CD8-positive, alpha-beta memory T cell (primary cell): ENCODE measurements at regions not wholly inside any gene's neighbourhood (a gene's known extent, or its start where the extent isn't known, plus 50 kb on each side); places are given as distances from the start of the nearest gene placed in this dataset.

Experiments used
- CTCF ChIA-PET: fragments of 350-600 bp; sonication (Branson Sonifier 250); formaldehyde crosslinking; loops from one replicate; lab custom pipeline; 2021; ENCODE audit warnings: antibody characterized with exemption; lab: Charles Lee
- POLR2A ChIA-PET: fragments of 350-600 bp; sonication (Branson Sonifier 250); formaldehyde crosslinking; loops from one replicate; lab custom pipeline; 2021; ENCODE audit warnings: antibody characterized with exemption; lab: Charles Lee
- DNase-seq, 5 donors: peaks; one replicate each; pipeline versions ENCODE4 v3.0.0 to v3.0.0-alpha.2; 2020 to 2022; ENCODE audit warnings: mixed read lengths in 1 of 5
- H3K27ac ChIP-seq: one replicate; pipeline ENCODE4 v1.7.0; 2013; ENCODE audit warnings: low read depth, mild to moderate bottlenecking, low read length, moderate library complexity
- H3K27me3 ChIP-seq: 2 replicates; pipeline ENCODE4 v1.7.0; 2013; ENCODE audit warnings: low read length, mild to moderate bottlenecking; ENCODE audit not compliant: insufficient read depth, poor library complexity, severe bottlenecking
- H3K36me3 ChIP-seq: 2 replicates; pipeline ENCODE4 v1.7.0; 2013; ENCODE audit warnings: mild to moderate bottlenecking, low read length, moderate library complexity; ENCODE audit not compliant: insufficient read depth
- H3K4me1 ChIP-seq: 2 replicates; pipeline ENCODE4 v1.7.0; 2013; ENCODE audit warnings: mild to moderate bottlenecking, low read length, moderate library complexity; ENCODE audit not compliant: insufficient read depth
- H3K4me3 ChIP-seq: 2 replicates; pipeline ENCODE4 v1.7.0; 2013; ENCODE audit warnings: mild to moderate bottlenecking, low read length
- H3K9me3 ChIP-seq: 2 replicates; pipeline ENCODE4 v1.7.0; 2013; ENCODE audit warnings: mild to moderate bottlenecking, low read length
- H3K27ac Mint-ChIP-seq, 8 donors: one replicate each; pipeline ENCODE4 v1.8.0; 2020 to 2021; ENCODE audit warnings: mixed read lengths in 8 of 8, mild to moderate bottlenecking in 6 of 8, inconsistent platforms in 3 of 8, moderate library complexity in 3 of 8
- H3K27me3 Mint-ChIP-seq, 2 donors: one replicate each; pipeline ENCODE4 v1.8.0; 2020 to 2021; ENCODE audit warnings: mixed read lengths in 2 of 2, mild to moderate bottlenecking in 1 of 2, moderate library complexity in 1 of 2
- H3K36me3 Mint-ChIP-seq, 3 donors: one replicate each; pipeline ENCODE4 v1.8.0; 2020 to 2021; ENCODE audit warnings: mixed read lengths in 3 of 3, inconsistent platforms in 1 of 3, mild to moderate bottlenecking in 1 of 3
- H3K4me1 Mint-ChIP-seq, 3 donors: one replicate each; pipeline ENCODE4 v1.8.0; 2020 to 2021; ENCODE audit warnings: mixed read lengths in 3 of 3, inconsistent platforms in 1 of 3, mild to moderate bottlenecking in 1 of 3
- H3K4me3 Mint-ChIP-seq, 7 donors: one replicate each; pipeline ENCODE4 v1.8.0; 2020 to 2021; ENCODE audit warnings: mixed read lengths in 7 of 7, mild to moderate bottlenecking in 6 of 7, moderate library complexity in 4 of 7, inconsistent platforms in 2 of 7
- H3K9me3 Mint-ChIP-seq, 5 donors: one replicate each; pipeline ENCODE4 v1.8.0; 2020 to 2022; ENCODE audit warnings: mixed read lengths in 5 of 5, mild to moderate bottlenecking in 3 of 5, moderate library complexity in 2 of 5, inconsistent platforms in 1 of 5

GRCh38 chr5:160923936-160924710, 72.1 kb upstream of the ATP10B start:
- Mint-ChIP-seq H3K9me3 (no peaks in the 10 kb centered on the region), H3K4me3 (no peak overlapping the region), H3K4me1 (no peaks in the 10 kb centered on the region), H3K27me3 (peaks cover 2% of the 10 kb centered on the region in 2 donors), H3K27ac (no peak overlapping the region), H3K36me3 (no peaks in the 10 kb centered on the region)
- Histone ChIP-seq H3K9me3 (no peaks in the 10 kb centered on the region), H3K4me1 (no peaks in the 10 kb centered on the region), H3K4me3 (no peak overlapping the region), H3K36me3 (no peaks in the 10 kb centered on the region), H3K27me3 (no peaks in the 10 kb centered on the region), H3K27ac (no peak overlapping the region)
- POLR2A ChIA-PET: no interaction called here
- DNase-seq: no peak
- CTCF ChIA-PET: no interaction called here

GRCh38 chr5:160923411-160923810, 71.4 kb upstream of the ATP10B start:
- no peak overlapping the region for H3K4me3 Mint-ChIP-seq
- no peaks in the 10 kb centered on the region for H3K36me3 Mint-ChIP-seq

GRCh38 chr5:160922311-160922710, 70.3 kb upstream of the ATP10B start:
- Histone ChIP-seq H3K27me3 (no peaks in the 10 kb centered on the region), H3K36me3 (no peaks in the 10 kb centered on the region), H3K9me3 (no peaks in the 10 kb centered on the region), H3K4me1 (no peaks in the 10 kb centered on the region), H3K27ac (no peak overlapping the region), H3K4me3 (no peak overlapping the region)
- H3K9me3 Mint-ChIP-seq: no peaks in the 10 kb centered on the region
- CTCF ChIA-PET: no interaction called here
- POLR2A ChIA-PET: no interaction called here
- no peak overlapping the region for H3K4me3 Mint-ChIP-seq
- no peak overlapping the region for H3K27ac Mint-ChIP-seq
- no peaks in the 10 kb centered on the region for H3K36me3 Mint-ChIP-seq
- no peak for DNase-seq
- H3K4me1 Mint-ChIP-seq: no peaks in the 10 kb centered on the region
- H3K27me3 Mint-ChIP-seq: peaks cover 2 to 3% of the 10 kb centered on the region in 2 donors

More at GRCh38 chr5:160923411-160923810, 71.4 kb upstream of the ATP10B start:
- H3K36me3 ChIP-seq: no peaks in the 10 kb centered on the region
- ChIA-PET POLR2A (no interaction called here), CTCF (no interaction called here)
- no peaks in the 10 kb centered on the region for H3K4me1 ChIP-seq
- peaks cover 2% of the 10 kb centered on the region in 2 donors for H3K27me3 Mint-ChIP-seq
- no peaks in the 10 kb centered on the region for H3K27me3 ChIP-seq
- no peaks in the 10 kb centered on the region for H3K9me3 Mint-ChIP-seq
- H3K4me1 Mint-ChIP-seq: no peaks in the 10 kb centered on the region
- H3K4me3 ChIP-seq: no peak overlapping the region
- H3K27ac Mint-ChIP-seq: no peak overlapping the region
- no peak for DNase-seq
- H3K27ac ChIP-seq: no peak overlapping the region
- no peaks in the 10 kb centered on the region for H3K9me3 ChIP-seq

- H3K4me1 ChIP-seq: no peaks in the 10 kb centered on the region
- H3K9me3 ChIP-seq: no peaks in the 10 kb centered on the region
- Mint-ChIP-seq H3K27me3 (peaks cover 2 to 7% of the 10 kb centered on the region in 2 donors), H3K36me3 (no peaks in the 10 kb centered on the region), H3K27ac (no peak overlapping the region), H3K4me3 (no peak overlapping the region), H3K9me3 (no peaks in the 10 kb centered on the region), H3K4me1 (no peaks in the 10 kb centered on the region)
- H3K36me3 ChIP-seq: no peaks in the 10 kb centered on the region
- no peak overlapping the region for H3K27ac ChIP-seq
- POLR2A ChIA-PET: no interaction called here
- H3K4me3 ChIP-seq: no peak overlapping the region
- no peaks in the 10 kb centered on the region for H3K27me3 ChIP-seq
- CTCF ChIA-PET: no interaction called here
- no peak for DNase-seq
Measured at GRCh38 chr5:160921423-160922285, 69.6 kb upstream of the ATP10B start.

- no peaks in the 10 kb centered on the region for H3K9me3 ChIP-seq
- ChIA-PET CTCF (no interaction called here), POLR2A (no interaction called here)
- Mint-ChIP-seq H3K27ac (no peak overlapping the region), H3K4me1 (no peaks in the 10 kb centered on the region), H3K36me3 (no peaks in the 10 kb centered on the region), H3K9me3 (no peaks in the 10 kb centered on the region), H3K27me3 (peaks cover 2 to 12% of the 10 kb centered on the region in 2 donors), H3K4me3 (no peak overlapping the region)
- no peaks in the 10 kb centered on the region for H3K27me3 ChIP-seq
- H3K4me1 ChIP-seq: no peaks in the 10 kb centered on the region
- no peaks in the 10 kb centered on the region for H3K36me3 ChIP-seq
- no peak for DNase-seq
- H3K4me3 ChIP-seq: no peak overlapping the region
- no peak overlapping the region for H3K27ac ChIP-seq
Measured at GRCh38 chr5:160919626-160920025, 67.6 kb upstream of the ATP10B start.

- POLR2A ChIA-PET: no interaction called here
- H3K4me3 ChIP-seq: no peak overlapping the region
- no peak overlapping the region for H3K27ac Mint-ChIP-seq
Measured at GRCh38 chr5:160918386-160918785, 66.4 kb upstream of the ATP10B start.

GRCh38 chr5:160906090-160906489, 54.1 kb upstream of the ATP10B start:
- Mint-ChIP-seq H3K27me3 (peaks cover 2 to 9% of the 10 kb centered on the region in 2 donors), H3K36me3 (no peaks in the 10 kb centered on the region), H3K27ac (no peak overlapping the region), H3K4me3 (no peak overlapping the region), H3K9me3 (no peaks in the 10 kb centered on the region), H3K4me1 (no peaks in the 10 kb centered on the region)
- Histone ChIP-seq H3K4me1 (no peaks in the 10 kb centered on the region), H3K27me3 (no peaks in the 10 kb centered on the region), H3K27ac (no peak overlapping the region), H3K36me3 (no peaks in the 10 kb centered on the region), H3K4me3 (no peak overlapping the region), H3K9me3 (no peaks in the 10 kb centered on the region)
- POLR2A ChIA-PET: no interaction called here
- no peak for DNase-seq
- CTCF ChIA-PET: no interaction called here

More at GRCh38 chr5:160918386-160918785, 66.4 kb upstream of the ATP10B start:
- DNase-seq: no peak
- Mint-ChIP-seq H3K4me1 (no peaks in the 10 kb centered on the region), H3K4me3 (no peak overlapping the region), H3K36me3 (no peaks in the 10 kb centered on the region), H3K9me3 (no peaks in the 10 kb centered on the region), H3K27me3 (peaks cover 2 to 12% of the 10 kb centered on the region in 2 donors)
- H3K9me3 ChIP-seq: no peaks in the 10 kb centered on the region
- no peaks in the 10 kb centered on the region for H3K27me3 ChIP-seq
- no peaks in the 10 kb centered on the region for H3K4me1 ChIP-seq
- H3K36me3 ChIP-seq: no peaks in the 10 kb centered on the region
- CTCF ChIA-PET: interaction anchor here (0.8 kb wide), 1 partner anchor 9 kb away, joined by 4 read pairs; no protein-coding TSS in a partner anchor
- H3K27ac ChIP-seq: no peak overlapping the region

GRCh38 chr5:160905285-160905684, 53.3 kb upstream of the ATP10B start:
- H3K27me3 ChIP-seq: no peaks in the 10 kb centered on the region
- no peaks in the 10 kb centered on the region for H3K4me1 ChIP-seq
- DNase-seq: no peak
- no peak overlapping the region for H3K27ac ChIP-seq
- ChIA-PET POLR2A (no interaction called here), CTCF (no interaction called here)
- H3K9me3 ChIP-seq: no peaks in the 10 kb centered on the region
- Mint-ChIP-seq H3K4me1 (no peaks in the 10 kb centered on the region), H3K27ac (no peak overlapping the region), H3K9me3 (no peaks in the 10 kb centered on the region), H3K27me3 (peaks cover 2 to 9% of the 10 kb centered on the region in 2 donors), H3K36me3 (no peaks in the 10 kb centered on the region), H3K4me3 (no peak overlapping the region)
- no peak overlapping the region for H3K4me3 ChIP-seq
- H3K36me3 ChIP-seq: no peaks in the 10 kb centered on the region
